ENCODE measurements at regions not wholly inside any gene's neighbourhood (a gene's known extent, or its start where the extent isn't known, plus 50 kb on each side); places are given as distances from the start of the nearest gene placed in this dataset.

- no peak for ATAC-seq (ENCODE audit: low read depth)
- H3K36me3 Mint-ChIP-seq (ENCODE audit: low read depth): no peaks in the 10 kb centered on the region
- peaks cover 7% of the 10 kb centered on the region for H3K27me3 Mint-ChIP-seq
- no peak for TF ChIP-seq CTCF (IDR thresholded peaks at IDR 0.05)
- CTCF ChIA-PET: no interaction called here
- intact Hi-C loops (cut with micrococcal nuclease): no loop called here
- no peak overlapping the region for H3K4me3 Mint-ChIP-seq
- no peaks in the 10 kb centered on the region for H3K4me1 Mint-ChIP-seq
- DNase-seq: no peak
- H3K9me3 Mint-ChIP-seq: no peaks in the 10 kb centered on the region
- POLR2A ChIA-PET: no interaction called here
- H3K27ac Mint-ChIP-seq: no peak overlapping the region
These were observed 69.6 kb downstream of the CYP26A1 start for GRCh38 chr10:93143281-93143680.

GRCh38 chr10:93146336-93146735, 72.6 kb downstream of the CYP26A1 start:
- Mint-ChIP-seq H3K4me1 (no peaks in the 10 kb centered on the region), H3K4me3 (no peak overlapping the region), H3K27me3 (peaks cover 15% of the 10 kb centered on the region), H3K9me3 (no peaks in the 10 kb centered on the region), H3K27ac (no peak overlapping the region), H3K36me3 (ENCODE audit: low read depth) (no peaks in the 10 kb centered on the region)
- DNase-seq: no peak
- intact Hi-C loops (cut with micrococcal nuclease): no loop called here
- POLR2A ChIA-PET: no interaction called here
- TF ChIP-seq CTCF (IDR thresholded peaks at IDR 0.05): no peak
- ATAC-seq (ENCODE audit: low read depth): no peak
- CTCF ChIA-PET: no interaction called here

GRCh38 chr10:93147281-93147680, 73.6 kb downstream of the CYP26A1 start:
- H3K36me3 Mint-ChIP-seq (ENCODE audit: low read depth): no peaks in the 10 kb centered on the region
- POLR2A ChIA-PET: no interaction called here
- DNase-seq: no peak
- H3K4me3 Mint-ChIP-seq: no peak overlapping the region
- peaks cover 15% of the 10 kb centered on the region for H3K27me3 Mint-ChIP-seq
- no peaks in the 10 kb centered on the region for H3K4me1 Mint-ChIP-seq
- TF ChIP-seq CTCF (IDR thresholded peaks at IDR 0.05): no peak
- no peak for ATAC-seq (ENCODE audit: low read depth)
- CTCF ChIA-PET: no interaction called here
- H3K27ac Mint-ChIP-seq: no peak overlapping the region
- intact Hi-C loops (cut with micrococcal nuclease): no loop called here
- H3K9me3 Mint-ChIP-seq: no peaks in the 10 kb centered on the region

- ChIA-PET CTCF (no interaction called here), POLR2A (no interaction called here)
- no peak for ATAC-seq (ENCODE audit: low read depth)
- H3K4me1 Mint-ChIP-seq: no peaks in the 10 kb centered on the region
- no peak for DNase-seq
- H3K27me3 Mint-ChIP-seq: peaks cover 13% of the 10 kb centered on the region
- intact Hi-C loops (cut with micrococcal nuclease): no loop called here
- H3K36me3 Mint-ChIP-seq (ENCODE audit: low read depth): no peaks in the 10 kb centered on the region
- no peaks in the 10 kb centered on the region for H3K9me3 Mint-ChIP-seq
- no peak overlapping the region for H3K4me3 Mint-ChIP-seq
- no peak for TF ChIP-seq CTCF (IDR thresholded peaks at IDR 0.05)
- no peak overlapping the region for H3K27ac Mint-ChIP-seq
These were observed 74.8 kb downstream of the CYP26A1 start for GRCh38 chr10:93148476-93148875.

- Mint-ChIP-seq H3K9me3 (peaks cover under 1% of the 10 kb centered on the region), H3K27me3 (peaks cover 13% of the 10 kb centered on the region), H3K36me3 (ENCODE audit: low read depth) (no peaks in the 10 kb centered on the region), H3K4me1 (no peaks in the 10 kb centered on the region), H3K4me3 (no peak overlapping the region), H3K27ac (no peak overlapping the region)
- TF ChIP-seq CTCF (IDR thresholded peaks at IDR 0.05): no peak
- ATAC-seq (ENCODE audit: low read depth) (no peak), DNase-seq (no peak)
- intact Hi-C loops (cut with micrococcal nuclease): no loop called here
- CTCF ChIA-PET: no interaction called here
- POLR2A ChIA-PET: no interaction called here
These were observed 76.1 kb downstream of the CYP26A1 start for GRCh38 chr10:93149761-93150160.
